AG04450 (cell line): ENCODE measurements at regions not wholly inside any gene's neighbourhood (a gene's known extent, or its start where the extent isn't known, plus 50 kb on each side); places are given as distances from the start of the nearest gene placed in this dataset.

Experiments
- CTCF ChIA-PET: fragments of 300-600, 350-600 bp; formaldehyde crosslinking; extraction: SDS; loops from one replicate; lab custom pipeline; 2022; ENCODE audit warnings: antibody characterized with exemption, inconsistent platforms; lab: Charles Lee
- POLR2A ChIA-PET: fragments of 350-600 bp; formaldehyde crosslinking; extraction: SDS; loops from one replicate; lab custom pipeline; 2021; ENCODE audit warnings: antibody characterized with exemption, inconsistent platforms; lab: Yijun Ruan, JAX
- DNase-seq: peaks from one replicate; pipeline ENCODE4 v3.0.0-alpha.2; 2011; ENCODE audit warnings: low read depth, low spot score
- H3K27ac ChIP-seq: one replicate; pipeline ENCODE4 v1.5.1; 2012; ENCODE audit warnings: low read depth, low read length, control low read depth
- H3K27me3 ChIP-seq: one replicate; pipeline ENCODE4 v1.6.0; 2012; ENCODE audit warnings: low read length; ENCODE audit not compliant: control insufficient read depth, insufficient read depth
- H3K4me3 ChIP-seq: 2 replicates; pipeline ENCODE4 v1.5.1; 2011; ENCODE audit warnings: mild to moderate bottlenecking, low read depth, low read length, control low read depth
- H3K9me3 ChIP-seq: 2 replicates; pipeline ENCODE4 v1.5.1; 2012; ENCODE audit warnings: low read length; ENCODE audit not compliant: control insufficient read depth, insufficient read depth
- TF ChIP-seq, protein P1 (sequence below): IDR thresholded peaks from 2 replicates; pipeline ENCODE4 v1.5.1; 2011; ENCODE audit warnings: low read depth, low read length, control low read depth, inconsistent platforms

DNA sequence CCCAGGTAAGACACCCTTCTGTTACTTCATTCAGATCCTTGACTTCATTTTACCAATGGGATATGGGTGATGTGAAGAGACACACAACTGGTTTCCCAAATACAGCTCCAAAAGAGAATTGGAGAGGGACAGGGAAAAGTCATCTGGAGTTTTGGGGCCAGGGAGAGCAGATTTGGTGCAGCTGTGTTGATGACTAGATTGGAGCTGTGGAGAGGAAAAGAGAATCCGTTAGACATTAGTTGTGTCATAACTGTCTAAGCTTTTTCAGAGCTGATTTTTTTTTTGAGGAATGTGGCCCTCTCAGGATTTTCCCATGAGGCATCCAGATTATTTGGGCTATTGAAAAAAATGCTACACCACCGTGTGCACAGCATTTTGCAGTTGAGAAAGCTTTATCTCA, 423.4 kb downstream of the DMAC1 start:
- H3K4me3 ChIP-seq: no peak overlapping the region
- ChIA-PET CTCF (interaction anchor here (0.8 to 1.6 kb wide), 4 partner anchors 10 to 468 kb away, joined by 3 to 4 read pairs (median 3); no protein-coding TSS in a partner anchor), POLR2A (interaction anchor here (0.6 to 1.2 kb wide), 3 partner anchors 8 to 61 kb away, joined by 3 to 4 read pairs (median 3); no protein-coding TSS in a partner anchor)
- no peak for DNase-seq
- TF ChIP-seq, protein P1, sequence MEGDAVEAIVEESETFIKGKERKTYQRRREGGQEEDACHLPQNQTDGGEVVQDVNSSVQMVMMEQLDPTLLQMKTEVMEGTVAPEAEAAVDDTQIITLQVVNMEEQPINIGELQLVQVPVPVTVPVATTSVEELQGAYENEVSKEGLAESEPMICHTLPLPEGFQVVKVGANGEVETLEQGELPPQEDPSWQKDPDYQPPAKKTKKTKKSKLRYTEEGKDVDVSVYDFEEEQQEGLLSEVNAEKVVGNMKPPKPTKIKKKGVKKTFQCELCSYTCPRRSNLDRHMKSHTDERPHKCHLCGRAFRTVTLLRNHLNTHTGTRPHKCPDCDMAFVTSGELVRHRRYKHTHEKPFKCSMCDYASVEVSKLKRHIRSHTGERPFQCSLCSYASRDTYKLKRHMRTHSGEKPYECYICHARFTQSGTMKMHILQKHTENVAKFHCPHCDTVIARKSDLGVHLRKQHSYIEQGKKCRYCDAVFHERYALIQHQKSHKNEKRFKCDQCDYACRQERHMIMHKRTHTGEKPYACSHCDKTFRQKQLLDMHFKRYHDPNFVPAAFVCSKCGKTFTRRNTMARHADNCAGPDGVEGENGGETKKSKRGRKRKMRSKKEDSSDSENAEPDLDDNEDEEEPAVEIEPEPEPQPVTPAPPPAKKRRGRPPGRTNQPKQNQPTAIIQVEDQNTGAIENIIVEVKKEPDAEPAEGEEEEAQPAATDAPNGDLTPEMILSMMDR: no peak
- no peak overlapping the region for H3K27ac ChIP-seq
- H3K9me3 ChIP-seq: no peaks in the 10 kb centered on the region
- H3K27me3 ChIP-seq: no peaks in the 10 kb centered on the region

GRCh38 chr9:7375013-7375511, 424.5 kb downstream of the DMAC1 start:
- DNase-seq: no peak
- TF ChIP-seq, protein P1: no peak
- Histone ChIP-seq H3K9me3 (no peaks in the 10 kb centered on the region), H3K4me3 (no peak overlapping the region), H3K27me3 (no peaks in the 10 kb centered on the region), H3K27ac (no peak overlapping the region)
- ChIA-PET CTCF (interaction anchor here (0.9 to 1.6 kb wide), 3 partner anchors 27 to 467 kb away, joined by 4 to 6 read pairs (median 4); no protein-coding TSS in a partner anchor), POLR2A (interaction anchor here (1.6 kb wide), 1 partner anchor 59 kb away, joined by 3 read pairs; no protein-coding TSS in a partner anchor)

DNA sequence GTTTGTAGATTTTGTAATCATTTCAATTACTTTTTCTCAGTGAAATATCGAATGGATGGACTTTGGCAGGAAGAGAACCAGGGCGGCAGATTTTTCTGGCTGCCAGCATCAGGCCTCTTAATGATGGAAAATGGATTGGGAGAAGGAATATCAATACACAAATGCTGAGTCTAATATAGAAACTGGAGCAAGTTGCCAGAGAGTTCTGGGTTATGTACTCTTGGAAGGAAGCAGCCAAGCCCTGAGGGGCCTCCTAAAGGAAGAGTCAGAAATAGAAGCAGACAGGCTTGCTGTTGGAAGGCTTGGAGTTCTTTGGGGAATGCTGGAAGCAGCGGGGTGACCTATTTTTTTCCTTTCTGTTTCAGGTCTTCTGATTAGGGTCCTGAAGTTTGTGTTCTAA, 428.6 kb downstream of the DMAC1 start:
- no peak overlapping the region for H3K27ac ChIP-seq
- TF ChIP-seq, protein P1: no peak
- no peaks in the 10 kb centered on the region for H3K9me3 ChIP-seq
- H3K4me3 ChIP-seq: no peak overlapping the region
- H3K27me3 ChIP-seq: no peaks in the 10 kb centered on the region
- DNase-seq: no peak
- ChIA-PET POLR2A (no interaction called here), CTCF (interaction anchor here (1.0 kb wide), 1 partner anchor 29 kb away, joined by 3 read pairs; no protein-coding TSS in a partner anchor)

DNA sequence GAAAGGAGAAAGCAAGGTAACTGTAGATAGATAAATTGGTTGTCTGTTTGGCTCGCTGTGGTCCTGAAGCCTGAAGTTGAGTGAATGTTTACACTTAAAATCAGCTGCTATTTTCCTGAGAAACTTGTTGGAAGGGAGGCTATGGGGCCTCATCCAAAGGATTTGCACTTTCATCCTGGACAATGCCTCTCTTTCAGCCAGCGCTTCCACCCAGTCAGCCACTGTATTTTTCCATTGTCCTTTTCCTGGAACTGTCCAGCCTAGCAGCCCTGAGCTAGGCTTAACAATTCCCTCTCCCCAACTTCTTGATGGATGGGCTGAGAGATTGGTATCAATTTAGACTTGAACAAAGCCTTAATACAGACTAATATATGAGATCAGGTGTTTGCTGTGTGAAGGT, 429.2 kb downstream of the DMAC1 start:
- ChIA-PET POLR2A (no interaction called here), CTCF (interaction anchor here (1.0 kb wide), 1 partner anchor 28 kb away, joined by 3 read pairs; no protein-coding TSS in a partner anchor)
- TF ChIP-seq, protein P1: no peak
- Histone ChIP-seq H3K9me3 (no peaks in the 10 kb centered on the region), H3K27me3 (no peaks in the 10 kb centered on the region), H3K4me3 (no peak overlapping the region), H3K27ac (no peak overlapping the region)
- no peak for DNase-seq

DNA sequence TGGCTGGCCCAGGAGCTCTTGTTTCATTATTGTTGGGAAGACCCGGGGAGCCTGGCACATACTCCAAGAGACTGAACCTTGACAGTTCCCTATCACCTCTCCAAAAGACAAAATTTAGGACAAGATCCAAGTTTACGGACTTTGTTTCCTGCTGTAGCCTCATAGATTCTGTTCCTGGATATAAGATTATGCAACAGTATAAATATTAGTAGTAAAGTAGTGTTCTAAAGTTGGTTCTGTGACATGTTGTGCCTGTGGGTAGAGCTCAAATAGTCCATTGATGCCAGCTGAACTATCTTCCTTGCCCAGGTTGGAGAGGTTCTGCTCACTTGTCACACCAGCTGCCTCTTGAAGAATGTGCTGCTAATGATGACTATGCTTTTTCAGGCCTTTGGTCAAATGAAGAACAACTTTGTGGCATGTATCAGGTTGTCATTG, 430.2 kb downstream of the DMAC1 start:
- DNase-seq: no peak
- Histone ChIP-seq H3K27me3 (no peaks in the 10 kb centered on the region), H3K4me3 (no peak overlapping the region), H3K9me3 (no peaks in the 10 kb centered on the region), H3K27ac (no peak overlapping the region)
- TF ChIP-seq, protein P1: no peak
- ChIA-PET CTCF (interaction anchor here (1.0 kb wide), 1 partner anchor 49 kb away, joined by 3 read pairs; no protein-coding TSS in a partner anchor), POLR2A (no interaction called here)
